GM21723 (cell line): ENCODE measurements at regions not wholly inside any gene's neighbourhood (a gene's known extent, or its start where the extent isn't known, plus 50 kb on each side); places are given as distances from the start of the nearest gene placed in this dataset.
A peak's percentile ranks its signal among the peaks of the same experiment; 100 is the strongest.

Source experiments
- ATAC-seq: cut with Tn5 transposase; IDR thresholded peaks from one replicate; pipeline ENCODE4 v1.9.1; 2021; ENCODE audit warnings: mild to moderate bottlenecking, moderate library complexity; ENCODE audit not compliant: unreplicated experiment

- no peak for ATAC-seq
Measured at GRCh38 chrX:76228499-76228898, 55.6 kb downstream of the PBDC1 start.

- ATAC-seq: no peak
Measured at GRCh38 chrX:76248901-76249300, 76.0 kb downstream of the PBDC1 start.

DNA sequence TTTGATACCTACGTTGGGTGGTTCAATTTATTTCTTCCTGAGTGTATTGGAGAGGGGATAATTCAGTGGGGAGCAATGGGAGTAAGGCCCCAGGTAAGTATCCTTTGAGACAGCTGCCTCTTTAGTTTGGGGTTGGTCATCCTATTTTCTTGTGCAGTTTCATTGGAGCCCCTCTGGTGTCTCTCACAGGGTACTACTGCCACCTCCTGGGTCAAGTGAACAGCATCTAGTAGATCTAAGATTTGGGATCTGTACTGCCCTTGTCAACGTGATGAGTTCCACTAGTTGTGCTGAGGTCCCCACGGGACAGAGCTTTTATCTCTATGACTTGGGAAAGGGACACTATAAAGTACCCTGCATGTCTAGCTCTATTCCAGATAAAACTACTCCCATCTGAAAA lies 80.6 kb downstream of the PBDC1 start:
- ATAC-seq: peak; percentile 93

GRCh38 chrX:76279007-76279406 lies 106.1 kb downstream of the PBDC1 start:
- ATAC-seq: peak; percentile 84
